ENCODE measurements at regions not wholly inside any gene's neighbourhood (a gene's known extent, or its start where the extent isn't known, plus 50 kb on each side); places are given as distances from the start of the nearest gene placed in this dataset.

DNA sequence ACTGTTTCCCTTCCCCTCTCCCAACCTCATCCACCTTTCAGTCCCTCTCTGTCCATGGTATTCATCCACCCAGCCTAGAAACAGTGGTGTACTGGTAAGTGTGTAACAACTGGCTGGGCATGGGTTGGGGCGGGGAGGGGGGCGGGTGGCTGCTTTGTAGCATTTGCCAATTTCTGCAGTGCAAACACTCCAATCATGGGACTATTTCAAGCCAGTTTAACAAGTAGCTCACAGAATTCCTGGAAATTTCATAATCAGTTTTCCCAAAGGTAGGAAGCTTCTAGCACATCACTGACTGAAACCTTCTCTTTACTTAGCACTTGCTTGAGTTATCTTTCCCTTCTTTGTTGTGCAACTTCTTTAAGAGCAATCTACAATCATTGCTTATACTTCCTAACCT, 100.8 kb upstream of the WASF3 start:
- Mint-ChIP-seq H3K27me3 (ENCODE audit: unreplicated experiment) (no peaks in the 10 kb centered on the region), H3K27ac (ENCODE audit: unreplicated experiment) (no peak overlapping the region), H3K9me3 (ENCODE audit: unreplicated experiment) (no peaks in the 10 kb centered on the region), H3K4me1 (ENCODE audit: unreplicated experiment) (no peaks in the 10 kb centered on the region), H3K4me3 (ENCODE audit: unreplicated experiment) (no peak overlapping the region), H3K36me3 (ENCODE audit: low read depth, unreplicated experiment) (no peaks in the 10 kb centered on the region)
- TF ChIP-seq, protein P1, sequence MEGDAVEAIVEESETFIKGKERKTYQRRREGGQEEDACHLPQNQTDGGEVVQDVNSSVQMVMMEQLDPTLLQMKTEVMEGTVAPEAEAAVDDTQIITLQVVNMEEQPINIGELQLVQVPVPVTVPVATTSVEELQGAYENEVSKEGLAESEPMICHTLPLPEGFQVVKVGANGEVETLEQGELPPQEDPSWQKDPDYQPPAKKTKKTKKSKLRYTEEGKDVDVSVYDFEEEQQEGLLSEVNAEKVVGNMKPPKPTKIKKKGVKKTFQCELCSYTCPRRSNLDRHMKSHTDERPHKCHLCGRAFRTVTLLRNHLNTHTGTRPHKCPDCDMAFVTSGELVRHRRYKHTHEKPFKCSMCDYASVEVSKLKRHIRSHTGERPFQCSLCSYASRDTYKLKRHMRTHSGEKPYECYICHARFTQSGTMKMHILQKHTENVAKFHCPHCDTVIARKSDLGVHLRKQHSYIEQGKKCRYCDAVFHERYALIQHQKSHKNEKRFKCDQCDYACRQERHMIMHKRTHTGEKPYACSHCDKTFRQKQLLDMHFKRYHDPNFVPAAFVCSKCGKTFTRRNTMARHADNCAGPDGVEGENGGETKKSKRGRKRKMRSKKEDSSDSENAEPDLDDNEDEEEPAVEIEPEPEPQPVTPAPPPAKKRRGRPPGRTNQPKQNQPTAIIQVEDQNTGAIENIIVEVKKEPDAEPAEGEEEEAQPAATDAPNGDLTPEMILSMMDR (IDR thresholded peaks at IDR 0.05; ENCODE audit: unreplicated experiment) = no peak
- DNase-seq (ENCODE audit: low spot score) = no peak

DNA sequence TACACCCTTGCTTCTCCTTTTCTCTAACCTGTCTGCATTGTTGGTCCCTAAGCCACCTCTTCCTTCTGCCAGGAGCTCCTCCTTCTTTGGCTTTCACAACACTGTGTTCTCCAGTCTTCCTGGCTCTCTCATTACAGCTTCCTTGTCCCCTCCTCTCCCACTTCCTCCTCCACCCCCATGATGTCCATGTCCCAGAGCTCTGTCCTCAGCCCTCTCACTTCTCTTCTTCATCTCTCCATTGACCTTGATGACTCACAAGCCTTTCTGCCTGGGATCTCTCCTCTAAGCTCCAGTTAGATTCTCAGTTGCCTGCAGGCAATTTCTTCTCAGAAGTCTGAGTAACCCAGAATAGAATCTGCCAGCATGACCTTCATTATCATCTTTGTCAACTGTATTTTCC, 100.3 kb upstream of the WASF3 start:
- DNase-seq (ENCODE audit: low spot score) = no peak
- TF ChIP-seq, protein P1 (IDR thresholded peaks at IDR 0.05; ENCODE audit: unreplicated experiment) = no peak
- no peak overlapping the region for H3K27ac Mint-ChIP-seq (ENCODE audit: unreplicated experiment)
- no peak overlapping the region for H3K4me3 Mint-ChIP-seq (ENCODE audit: unreplicated experiment)
- H3K9me3 Mint-ChIP-seq (ENCODE audit: unreplicated experiment) = no peaks in the 10 kb centered on the region
- H3K36me3 Mint-ChIP-seq (ENCODE audit: low read depth, unreplicated experiment) = no peaks in the 10 kb centered on the region
- H3K4me1 Mint-ChIP-seq (ENCODE audit: unreplicated experiment) = no peaks in the 10 kb centered on the region
- H3K27me3 Mint-ChIP-seq (ENCODE audit: unreplicated experiment) = no peaks in the 10 kb centered on the region

DNA sequence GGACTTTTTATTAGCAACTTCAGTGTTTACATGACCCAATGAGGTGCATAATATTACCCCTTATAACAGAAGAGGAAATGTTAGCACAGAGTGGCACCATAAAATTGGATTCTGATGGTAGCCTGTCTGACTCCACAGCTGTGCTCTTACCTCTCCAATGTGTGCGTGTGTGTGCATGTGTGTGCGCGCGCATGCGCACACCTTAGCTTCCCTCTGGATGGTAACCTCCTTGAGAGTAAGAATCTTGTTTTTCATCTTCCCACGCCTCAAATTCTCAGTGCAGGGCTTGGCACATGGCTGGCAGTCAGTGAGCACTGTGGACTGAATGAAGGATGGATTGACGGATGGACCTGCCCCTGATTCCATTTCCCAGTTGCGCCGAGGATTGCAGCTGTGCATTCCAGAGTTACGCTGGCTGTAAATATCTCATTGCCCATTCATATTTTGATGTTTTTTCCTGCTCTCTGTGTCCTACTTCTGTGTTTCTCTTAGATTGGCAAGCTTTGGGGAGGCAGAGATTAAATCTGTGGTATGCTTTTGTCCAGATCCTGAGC, 99.2 kb upstream of the WASF3 start:
- H3K9me3 Mint-ChIP-seq (ENCODE audit: unreplicated experiment) = no peaks in the 10 kb centered on the region
- H3K36me3 Mint-ChIP-seq (ENCODE audit: low read depth, unreplicated experiment) = no peaks in the 10 kb centered on the region
- TF ChIP-seq, protein P1 (IDR thresholded peaks at IDR 0.05; ENCODE audit: unreplicated experiment) = no peak
- no peaks in the 10 kb centered on the region for H3K4me1 Mint-ChIP-seq (ENCODE audit: unreplicated experiment)
- no peaks in the 10 kb centered on the region for H3K27me3 Mint-ChIP-seq (ENCODE audit: unreplicated experiment)
- no peak overlapping the region for H3K27ac Mint-ChIP-seq (ENCODE audit: unreplicated experiment)
- no peak overlapping the region for H3K4me3 Mint-ChIP-seq (ENCODE audit: unreplicated experiment)
- no peak for DNase-seq (ENCODE audit: low spot score)

DNA sequence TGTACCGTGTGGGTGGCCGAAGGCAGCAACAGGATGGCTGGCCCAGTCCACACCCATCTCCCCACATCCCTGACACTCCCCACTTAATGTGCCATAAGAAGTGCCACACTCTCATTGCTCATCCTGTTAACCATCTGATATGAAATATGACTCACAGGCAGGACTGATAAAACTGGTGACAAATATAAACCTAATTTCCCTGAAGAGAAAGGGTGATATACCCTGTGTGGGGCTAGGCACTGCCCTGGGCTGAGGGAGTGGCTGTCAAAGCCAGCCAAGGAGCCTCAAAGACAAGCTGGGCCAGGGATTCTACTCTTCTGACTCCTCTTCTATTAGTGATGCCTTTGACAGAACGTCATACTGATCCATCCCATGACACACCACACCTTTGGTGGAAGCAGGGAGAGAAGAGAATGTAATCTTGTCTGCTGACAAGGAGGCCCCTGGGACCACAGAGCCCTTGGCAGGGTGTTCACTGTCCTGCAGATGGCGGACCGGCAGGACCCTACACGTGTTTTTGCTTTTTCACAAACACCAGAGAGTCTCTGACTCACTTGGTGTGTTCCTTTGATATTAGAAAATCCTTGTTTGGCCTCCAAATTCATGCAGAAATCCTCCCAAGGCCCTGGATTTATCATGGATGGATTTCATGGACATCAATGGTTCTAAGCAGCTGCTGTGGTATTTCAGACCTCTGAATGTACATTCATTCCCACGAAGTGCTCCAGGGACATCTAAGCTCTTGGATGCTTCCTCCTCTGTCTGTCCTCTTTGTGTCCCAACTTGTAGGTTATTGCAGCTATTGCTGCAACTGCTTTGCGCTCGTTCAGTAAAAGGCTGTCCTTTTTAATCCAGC, 98.0 kb upstream of the WASF3 start:
- no peak overlapping the region for H3K4me3 Mint-ChIP-seq (ENCODE audit: unreplicated experiment)
- H3K4me1 Mint-ChIP-seq (ENCODE audit: unreplicated experiment) = no peaks in the 10 kb centered on the region
- no peak for DNase-seq (ENCODE audit: low spot score)
- no peaks in the 10 kb centered on the region for H3K27me3 Mint-ChIP-seq (ENCODE audit: unreplicated experiment)
- H3K9me3 Mint-ChIP-seq (ENCODE audit: unreplicated experiment) = no peaks in the 10 kb centered on the region
- H3K36me3 Mint-ChIP-seq (ENCODE audit: low read depth, unreplicated experiment) = no peaks in the 10 kb centered on the region
- no peak overlapping the region for H3K27ac Mint-ChIP-seq (ENCODE audit: unreplicated experiment)
- TF ChIP-seq, protein P1 (IDR thresholded peaks at IDR 0.05; ENCODE audit: unreplicated experiment) = no peak

DNA sequence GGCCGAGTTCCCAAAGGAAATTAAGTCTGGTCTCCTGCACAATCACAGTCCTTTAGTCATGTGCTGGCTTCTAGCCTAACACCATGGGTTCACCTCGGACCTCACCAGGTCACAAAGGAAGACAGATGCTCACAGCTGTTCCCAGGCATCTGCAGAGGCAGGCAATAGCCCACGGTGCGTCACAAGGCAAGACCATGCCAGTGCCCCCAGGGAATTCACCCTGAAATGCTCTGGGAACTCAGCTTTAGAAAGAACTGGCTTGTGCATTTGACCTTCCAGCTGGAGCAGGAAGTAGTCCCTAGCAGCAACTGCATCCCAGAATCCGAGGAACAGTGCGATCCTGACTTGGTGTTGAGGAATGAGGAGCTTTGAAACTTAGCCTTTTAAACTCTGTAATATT, 96.8 kb upstream of the WASF3 start:
- H3K9me3 Mint-ChIP-seq (ENCODE audit: unreplicated experiment) = no peaks in the 10 kb centered on the region
- TF ChIP-seq, protein P1 (IDR thresholded peaks at IDR 0.05; ENCODE audit: unreplicated experiment) = no peak
- H3K4me3 Mint-ChIP-seq (ENCODE audit: unreplicated experiment) = no peak overlapping the region
- no peaks in the 10 kb centered on the region for H3K27me3 Mint-ChIP-seq (ENCODE audit: unreplicated experiment)
- H3K36me3 Mint-ChIP-seq (ENCODE audit: low read depth, unreplicated experiment) = no peaks in the 10 kb centered on the region
- H3K4me1 Mint-ChIP-seq (ENCODE audit: unreplicated experiment) = no peaks in the 10 kb centered on the region
- H3K27ac Mint-ChIP-seq (ENCODE audit: unreplicated experiment) = no peak overlapping the region
- no peak for DNase-seq (ENCODE audit: low spot score)
